ENCODE measurements at regions not wholly inside any gene's neighbourhood (a gene's known extent, or its start where the extent isn't known, plus 50 kb on each side); places are given as distances from the start of the nearest gene placed in this dataset.

DNA sequence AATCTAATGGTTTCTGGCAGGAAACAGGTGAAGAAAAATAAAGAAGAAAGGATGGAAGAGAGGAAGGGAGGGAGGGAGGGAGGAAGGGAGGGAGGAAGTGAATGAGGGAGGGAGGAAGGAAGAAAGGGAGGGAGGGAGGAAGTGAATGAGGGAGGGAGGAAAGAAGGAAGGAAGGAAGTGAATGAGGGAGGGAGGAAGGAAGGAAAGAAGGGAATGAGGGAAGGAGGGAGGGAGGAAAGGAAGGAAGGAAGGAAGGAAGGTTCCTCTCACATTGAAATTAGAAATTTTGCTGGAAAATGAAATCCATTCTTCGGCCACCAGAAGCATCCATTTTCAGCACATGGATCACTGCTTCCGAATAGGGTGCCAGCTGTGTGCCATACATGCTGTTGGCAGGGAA lies 62.2 kb upstream of the PELI2 start:
- Mint-ChIP-seq H3K4me3 (ENCODE audit: unreplicated experiment) (no peak overlapping the region), H3K27me3 (ENCODE audit: low read depth, unreplicated experiment) (peaks cover 2% of the 10 kb centered on the region), H3K36me3 (ENCODE audit: low read depth, unreplicated experiment) (no peaks in the 10 kb centered on the region), H3K9me3 (ENCODE audit: unreplicated experiment) (no peaks in the 10 kb centered on the region), H3K27ac (ENCODE audit: unreplicated experiment) (no peak overlapping the region), H3K4me1 (ENCODE audit: low read depth, unreplicated experiment) (peaks cover 6% of the 10 kb centered on the region)
- FAIRE-seq (no peak), DNase-seq (ENCODE audit: low read depth) (no peak)
- Histone ChIP-seq H3K79me2 (ENCODE audit: insufficient read depth, low read length) (no peaks in the 10 kb centered on the region), H3K9me3 (ENCODE audit: insufficient read depth, low read depth, low read length) (no peaks in the 10 kb centered on the region), H3K9ac (ENCODE audit: low read length) (no peak overlapping the region), H3K36me3 (ENCODE audit: insufficient read depth, low read length) (no peaks in the 10 kb centered on the region), H3K4me1 (ENCODE audit: insufficient read depth, low read length) (peaks cover 3% of the 10 kb centered on the region), H3K4me3 (ENCODE audit: insufficient read depth, low read depth, low read length) (no peak overlapping the region), H2AFZ (ENCODE audit: low read depth, low read length) (no peak overlapping the region), H4K20me1 (ENCODE audit: insufficient read depth, low read length) (no peaks in the 10 kb centered on the region), H3K27ac (ENCODE audit: low read depth, low read length) (no peak overlapping the region), H3K4me2 (ENCODE audit: low read length) (no peak overlapping the region), H3K27me3 (ENCODE audit: insufficient read depth, low read length) (peaks cover 4% of the 10 kb centered on the region)
- TF ChIP-seq, protein P1, sequence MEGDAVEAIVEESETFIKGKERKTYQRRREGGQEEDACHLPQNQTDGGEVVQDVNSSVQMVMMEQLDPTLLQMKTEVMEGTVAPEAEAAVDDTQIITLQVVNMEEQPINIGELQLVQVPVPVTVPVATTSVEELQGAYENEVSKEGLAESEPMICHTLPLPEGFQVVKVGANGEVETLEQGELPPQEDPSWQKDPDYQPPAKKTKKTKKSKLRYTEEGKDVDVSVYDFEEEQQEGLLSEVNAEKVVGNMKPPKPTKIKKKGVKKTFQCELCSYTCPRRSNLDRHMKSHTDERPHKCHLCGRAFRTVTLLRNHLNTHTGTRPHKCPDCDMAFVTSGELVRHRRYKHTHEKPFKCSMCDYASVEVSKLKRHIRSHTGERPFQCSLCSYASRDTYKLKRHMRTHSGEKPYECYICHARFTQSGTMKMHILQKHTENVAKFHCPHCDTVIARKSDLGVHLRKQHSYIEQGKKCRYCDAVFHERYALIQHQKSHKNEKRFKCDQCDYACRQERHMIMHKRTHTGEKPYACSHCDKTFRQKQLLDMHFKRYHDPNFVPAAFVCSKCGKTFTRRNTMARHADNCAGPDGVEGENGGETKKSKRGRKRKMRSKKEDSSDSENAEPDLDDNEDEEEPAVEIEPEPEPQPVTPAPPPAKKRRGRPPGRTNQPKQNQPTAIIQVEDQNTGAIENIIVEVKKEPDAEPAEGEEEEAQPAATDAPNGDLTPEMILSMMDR (IDR thresholded peaks at IDR 0.05; ENCODE audit: insufficient read depth, low read depth, low read length), result no peak
- TF ChIP-seq EZH2 (IDR thresholded peaks at IDR 0.05; ENCODE audit: insufficient read depth, low read length), result no peak

DNA sequence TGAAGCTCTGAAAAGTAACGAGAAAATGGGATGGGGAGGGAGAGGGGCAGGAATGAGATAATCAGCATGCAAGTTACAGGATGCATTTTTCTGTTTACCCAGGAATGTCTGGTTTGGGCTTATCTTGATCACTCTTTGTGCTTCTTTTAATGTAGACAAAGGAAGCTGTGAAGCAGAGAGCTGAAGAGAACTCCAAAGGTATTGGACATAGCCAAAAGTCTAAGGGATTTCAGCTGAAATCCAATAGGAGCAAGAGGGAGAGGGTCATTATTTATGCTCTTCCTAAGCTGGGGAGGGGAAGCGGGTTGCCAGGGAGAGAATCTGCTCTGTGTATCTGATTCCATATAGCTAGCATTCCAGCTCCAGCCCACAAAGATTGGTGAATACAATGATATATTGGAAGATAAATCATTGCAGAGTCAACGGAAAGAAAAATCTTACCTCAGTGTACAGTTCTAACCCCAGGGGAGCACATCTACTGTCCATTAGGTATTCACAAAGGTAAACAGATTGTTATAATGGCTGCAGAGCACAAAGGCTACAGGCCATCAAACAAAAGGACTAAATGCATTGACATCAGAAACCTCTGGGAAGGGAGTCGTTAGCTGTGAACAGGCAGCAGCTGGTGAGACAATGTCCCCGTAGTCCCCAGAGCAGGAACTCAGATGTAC lies 61.0 kb upstream of the PELI2 start:
- Histone ChIP-seq H3K9me3 (ENCODE audit: insufficient read depth, low read depth, low read length) (no peaks in the 10 kb centered on the region), H3K27me3 (ENCODE audit: insufficient read depth, low read length) (peaks cover 4% of the 10 kb centered on the region), H3K4me1 (ENCODE audit: insufficient read depth, low read length) (peaks cover 3% of the 10 kb centered on the region), H3K9ac (ENCODE audit: low read length) (no peak overlapping the region), H4K20me1 (ENCODE audit: insufficient read depth, low read length) (no peaks in the 10 kb centered on the region), H3K36me3 (ENCODE audit: insufficient read depth, low read length) (no peaks in the 10 kb centered on the region), H3K4me2 (ENCODE audit: low read length) (no peak overlapping the region), H3K79me2 (ENCODE audit: insufficient read depth, low read length) (no peaks in the 10 kb centered on the region), H2AFZ (ENCODE audit: low read depth, low read length) (no peak overlapping the region), H3K4me3 (ENCODE audit: insufficient read depth, low read depth, low read length) (no peak overlapping the region), H3K27ac (ENCODE audit: low read depth, low read length) (no peak overlapping the region)
- no peaks in the 10 kb centered on the region for H3K9me3 Mint-ChIP-seq (ENCODE audit: unreplicated experiment)
- no peak for FAIRE-seq
- H3K36me3 Mint-ChIP-seq (ENCODE audit: low read depth, unreplicated experiment), result no peaks in the 10 kb centered on the region
- H3K4me3 Mint-ChIP-seq (ENCODE audit: unreplicated experiment), result no peak overlapping the region
- H3K27ac Mint-ChIP-seq (ENCODE audit: unreplicated experiment), result peak overlapping the region; percentile 36
- DNase-seq (ENCODE audit: low read depth), result peak; percentile 60
- no peaks in the 10 kb centered on the region for H3K27me3 Mint-ChIP-seq (ENCODE audit: low read depth, unreplicated experiment)
- TF ChIP-seq, protein P1 (IDR thresholded peaks at IDR 0.05; ENCODE audit: insufficient read depth, low read depth, low read length), result no peak
- TF ChIP-seq EZH2 (IDR thresholded peaks at IDR 0.05; ENCODE audit: insufficient read depth, low read length), result no peak
- H3K4me1 Mint-ChIP-seq (ENCODE audit: low read depth, unreplicated experiment), result peaks cover 6% of the 10 kb centered on the region

DNA sequence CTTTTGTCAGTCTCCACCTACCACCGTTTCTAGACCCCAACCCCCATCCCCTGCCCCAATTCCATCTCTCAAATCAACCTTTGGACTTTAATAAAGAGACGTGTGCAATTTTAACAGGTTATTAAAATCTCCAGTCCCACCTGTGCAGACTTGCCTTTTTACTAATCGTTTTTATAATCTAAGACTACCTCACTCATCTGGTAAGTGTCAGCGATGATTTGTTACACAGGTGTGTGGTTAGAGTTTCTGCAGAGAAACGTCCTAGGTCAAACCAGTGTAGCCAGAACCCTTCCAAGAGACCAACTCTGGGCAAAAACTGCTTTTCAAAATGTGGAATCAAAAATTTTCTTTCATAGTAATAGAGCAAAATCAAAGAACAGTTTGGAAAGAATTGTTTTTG lies 60.4 kb upstream of the PELI2 start:
- no peaks in the 10 kb centered on the region for H3K36me3 ChIP-seq (ENCODE audit: insufficient read depth, low read length)
- no peaks in the 10 kb centered on the region for H3K9me3 ChIP-seq (ENCODE audit: insufficient read depth, low read depth, low read length)
- no peak overlapping the region for H3K27ac Mint-ChIP-seq (ENCODE audit: unreplicated experiment)
- H3K79me2 ChIP-seq (ENCODE audit: insufficient read depth, low read length), result no peaks in the 10 kb centered on the region
- DNase-seq (ENCODE audit: low read depth) (no peak), FAIRE-seq (no peak)
- H3K4me1 Mint-ChIP-seq (ENCODE audit: low read depth, unreplicated experiment), result peaks cover 6% of the 10 kb centered on the region
- H4K20me1 ChIP-seq (ENCODE audit: insufficient read depth, low read length), result no peaks in the 10 kb centered on the region
- H3K27me3 ChIP-seq (ENCODE audit: insufficient read depth, low read length), result peaks cover 4% of the 10 kb centered on the region
- peaks cover 3% of the 10 kb centered on the region for H3K4me1 ChIP-seq (ENCODE audit: insufficient read depth, low read length)
- H3K36me3 Mint-ChIP-seq (ENCODE audit: low read depth, unreplicated experiment), result no peaks in the 10 kb centered on the region
- H3K27me3 Mint-ChIP-seq (ENCODE audit: low read depth, unreplicated experiment), result peaks cover 2% of the 10 kb centered on the region
- no peak overlapping the region for H3K4me3 Mint-ChIP-seq (ENCODE audit: unreplicated experiment)
- no peak overlapping the region for H3K4me2 ChIP-seq (ENCODE audit: low read length)
- no peak overlapping the region for H2AFZ ChIP-seq (ENCODE audit: low read depth, low read length)
- no peak overlapping the region for H3K4me3 ChIP-seq (ENCODE audit: insufficient read depth, low read depth, low read length)
- TF ChIP-seq EZH2 (IDR thresholded peaks at IDR 0.05; ENCODE audit: insufficient read depth, low read length), result no peak
- TF ChIP-seq, protein P1 (IDR thresholded peaks at IDR 0.05; ENCODE audit: insufficient read depth, low read depth, low read length), result no peak
- no peak overlapping the region for H3K27ac ChIP-seq (ENCODE audit: low read depth, low read length)
- H3K9ac ChIP-seq (ENCODE audit: low read length), result no peak overlapping the region
- no peaks in the 10 kb centered on the region for H3K9me3 Mint-ChIP-seq (ENCODE audit: unreplicated experiment)
